ENCODE measurements at regions not wholly inside any gene's neighbourhood (a gene's known extent, or its start where the extent isn't known, plus 50 kb on each side); places are given as distances from the start of the nearest gene placed in this dataset.

GRCh38 chr12:127339065-127339464 is 927.9 kb upstream of the TMEM132C start:
- no peaks in the 10 kb centered on the region for H3K27me3 ChIP-seq (ENCODE audit: low read length)
- no peaks in the 10 kb centered on the region for H3K36me3 ChIP-seq (ENCODE audit: low read length)
- H3K27ac ChIP-seq (ENCODE audit: low read depth, low read length): no peak overlapping the region
- no peaks in the 10 kb centered on the region for H3K79me2 ChIP-seq (ENCODE audit: insufficient read depth, low read length)
- TF ChIP-seq CTCF (IDR thresholded peaks at IDR 0.05; ENCODE audit: insufficient read depth, low read length, poor library complexity, severe bottlenecking) (no peak), EZH2phosphoT487 (conservative IDR thresholded peaks at IDR 0.05; ENCODE audit: low read length) (no peak)
- no peak overlapping the region for H2AFZ ChIP-seq (ENCODE audit: low read depth, low read length, severe bottlenecking)
- H3K4me3 ChIP-seq (ENCODE audit: insufficient read depth, low read length, poor library complexity, severe bottlenecking): no peak overlapping the region
- no peaks in the 10 kb centered on the region for H3K9me3 ChIP-seq (ENCODE audit: insufficient read depth, low read length)
- H3K4me2 ChIP-seq (ENCODE audit: low read depth, low read length, poor library complexity, severe bottlenecking): no peak overlapping the region
- no peaks in the 10 kb centered on the region for H4K20me1 ChIP-seq (ENCODE audit: low read depth, low read length)
- no peaks in the 10 kb centered on the region for H3K9me2 ChIP-seq (replicated peaks; ENCODE audit: insufficient read depth, low read length)
- no peaks in the 10 kb centered on the region for H3F3A ChIP-seq (ENCODE audit: insufficient read depth)
- H3K9ac ChIP-seq (ENCODE audit: low read length): no peak overlapping the region

- Histone ChIP-seq H3K4me2 (ENCODE audit: low read depth, low read length, poor library complexity, severe bottlenecking) (no peak overlapping the region), H3F3A (ENCODE audit: insufficient read depth) (no peaks in the 10 kb centered on the region), H3K9me2 (replicated peaks; ENCODE audit: insufficient read depth, low read length) (no peaks in the 10 kb centered on the region), H3K27me3 (ENCODE audit: low read length) (no peaks in the 10 kb centered on the region), H3K9ac (ENCODE audit: low read length) (no peak overlapping the region), H3K36me3 (ENCODE audit: low read length) (no peaks in the 10 kb centered on the region), H3K27ac (ENCODE audit: low read depth, low read length) (no peak overlapping the region), H3K9me3 (ENCODE audit: insufficient read depth, low read length) (no peaks in the 10 kb centered on the region), H3K4me3 (ENCODE audit: insufficient read depth, low read length, poor library complexity, severe bottlenecking) (no peak overlapping the region), H3K79me2 (ENCODE audit: insufficient read depth, low read length) (no peaks in the 10 kb centered on the region), H4K20me1 (ENCODE audit: low read depth, low read length) (no peaks in the 10 kb centered on the region), H2AFZ (ENCODE audit: low read depth, low read length, severe bottlenecking) (no peak overlapping the region)
- TF ChIP-seq EZH2phosphoT487 (conservative IDR thresholded peaks at IDR 0.05; ENCODE audit: low read length) (no peak), CTCF (IDR thresholded peaks at IDR 0.05; ENCODE audit: insufficient read depth, low read length, poor library complexity, severe bottlenecking) (no peak)
These were observed 926.6 kb upstream of the TMEM132C start for GRCh38 chr12:127340381-127340780.

- no peak overlapping the region for H3K9ac ChIP-seq (ENCODE audit: low read length)
- H2AFZ ChIP-seq (ENCODE audit: low read depth, low read length, severe bottlenecking): no peak overlapping the region
- no peak for TF ChIP-seq EZH2phosphoT487 (conservative IDR thresholded peaks at IDR 0.05; ENCODE audit: low read length)
- TF ChIP-seq CTCF (IDR thresholded peaks at IDR 0.05; ENCODE audit: insufficient read depth, low read length, poor library complexity, severe bottlenecking): no peak
- no peaks in the 10 kb centered on the region for H3K9me3 ChIP-seq (ENCODE audit: insufficient read depth, low read length)
- no peak overlapping the region for H3K27ac ChIP-seq (ENCODE audit: low read depth, low read length)
- no peaks in the 10 kb centered on the region for H3K27me3 ChIP-seq (ENCODE audit: low read length)
- no peaks in the 10 kb centered on the region for H3K36me3 ChIP-seq (ENCODE audit: low read length)
- H3F3A ChIP-seq (ENCODE audit: insufficient read depth): no peaks in the 10 kb centered on the region
- no peak overlapping the region for H3K4me3 ChIP-seq (ENCODE audit: insufficient read depth, low read length, poor library complexity, severe bottlenecking)
- H3K4me2 ChIP-seq (ENCODE audit: low read depth, low read length, poor library complexity, severe bottlenecking): no peak overlapping the region
- H3K79me2 ChIP-seq (ENCODE audit: insufficient read depth, low read length): no peaks in the 10 kb centered on the region
- H4K20me1 ChIP-seq (ENCODE audit: low read depth, low read length): no peaks in the 10 kb centered on the region
- no peaks in the 10 kb centered on the region for H3K9me2 ChIP-seq (replicated peaks; ENCODE audit: insufficient read depth, low read length)
These were observed 924.1 kb upstream of the TMEM132C start for GRCh38 chr12:127342861-127343260.
